HG02943 (cell line): ENCODE measurements at regions not wholly inside any gene's neighbourhood (a gene's known extent, or its start where the extent isn't known, plus 50 kb on each side); places are given as distances from the start of the nearest gene placed in this dataset.
"Not testable (repeated sequence)": the region's sequence is repeated elsewhere in the genome, so short reads cannot be mapped to it uniquely, and the experiment has no call there.

Experiments
- ATAC-seq: cut with Tn5 transposase; IDR thresholded peaks from one replicate; pipeline ENCODE4 v1.9.1; 2021; ENCODE audit warnings: mild to moderate bottlenecking, low read depth, moderate library complexity; ENCODE audit not compliant: unreplicated experiment

DNA sequence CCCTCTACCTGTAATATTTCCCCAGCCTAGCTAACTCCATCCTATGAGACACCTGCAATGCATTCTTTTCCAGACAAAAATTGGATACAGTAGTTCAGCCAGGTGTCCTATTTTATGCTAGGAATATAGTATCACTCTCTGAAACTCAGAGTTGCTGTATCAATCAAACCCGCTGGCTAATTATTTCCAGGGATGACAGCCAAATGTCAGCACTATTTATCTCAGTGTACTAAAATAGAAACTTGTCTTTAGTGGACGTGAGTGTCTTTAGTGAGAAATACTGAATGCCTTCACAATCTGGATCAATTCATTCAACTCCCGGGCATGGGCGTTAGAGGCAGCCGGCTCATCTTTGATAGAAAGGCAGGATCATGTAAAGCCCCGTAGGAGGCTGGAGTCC lies 196.2 kb downstream of the RBM46 start:
- no peak for ATAC-seq

DNA sequence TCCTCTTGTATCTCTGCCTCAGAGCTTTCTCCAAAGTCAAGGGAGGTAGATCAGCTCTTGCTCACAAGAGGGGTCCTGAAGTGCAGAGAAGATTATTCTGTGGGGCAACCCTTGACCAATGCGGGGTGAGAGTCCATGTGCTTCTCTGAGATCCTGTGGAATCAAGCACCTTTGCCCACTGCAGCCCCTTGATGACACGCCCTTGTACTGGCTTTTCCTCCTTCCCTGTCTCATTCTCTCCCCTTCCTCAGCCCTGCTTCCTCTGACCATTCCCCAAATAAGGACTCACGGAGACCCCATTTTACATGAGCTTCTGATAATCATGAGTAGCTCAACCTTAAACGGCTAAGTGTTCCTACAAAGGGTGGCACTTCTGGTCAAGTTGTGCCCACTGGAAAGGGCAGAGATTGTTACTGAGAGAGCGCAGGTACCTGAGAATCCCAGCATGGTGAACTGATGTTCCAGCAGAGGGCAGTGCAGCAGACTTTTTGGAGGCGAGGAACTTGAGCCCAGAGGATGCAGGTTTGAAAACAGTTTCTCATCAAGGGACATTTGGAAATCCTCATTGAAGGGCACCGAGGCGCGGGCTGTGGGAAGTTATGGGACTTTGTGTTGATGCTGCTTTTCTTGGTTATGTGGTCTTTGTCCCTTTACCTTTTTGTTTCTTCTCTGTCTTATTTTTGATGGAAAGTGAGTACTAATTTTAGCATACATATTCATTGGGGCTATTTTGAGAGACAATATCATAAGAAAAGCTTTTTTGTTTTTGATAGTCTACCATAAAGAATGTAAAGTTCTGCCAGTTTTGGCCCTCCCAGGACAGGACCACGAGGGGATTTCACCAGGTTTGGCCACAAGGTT lies 201.3 kb downstream of the RBM46 start:
- ATAC-seq: peak; percentile 66

DNA sequence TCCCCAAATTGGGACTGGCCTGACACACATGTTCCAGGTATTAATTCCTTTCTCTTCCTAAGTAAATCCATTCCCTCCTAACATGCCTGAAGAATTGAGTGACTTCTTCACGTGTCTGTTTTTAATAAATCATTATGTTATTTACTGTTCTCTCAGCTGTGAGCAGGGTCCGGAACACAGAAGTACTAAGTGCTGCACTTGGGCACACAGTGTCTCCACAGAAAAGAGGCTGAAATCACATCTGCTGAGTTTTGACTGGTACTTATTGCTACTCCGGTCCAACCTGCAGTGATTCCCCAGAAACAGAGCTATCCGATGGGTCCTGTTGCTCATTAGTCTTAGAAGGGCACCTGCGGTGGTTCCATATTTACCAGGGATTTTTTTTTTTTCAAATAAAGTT lies 202.6 kb downstream of the RBM46 start:
- no peak for ATAC-seq

DNA sequence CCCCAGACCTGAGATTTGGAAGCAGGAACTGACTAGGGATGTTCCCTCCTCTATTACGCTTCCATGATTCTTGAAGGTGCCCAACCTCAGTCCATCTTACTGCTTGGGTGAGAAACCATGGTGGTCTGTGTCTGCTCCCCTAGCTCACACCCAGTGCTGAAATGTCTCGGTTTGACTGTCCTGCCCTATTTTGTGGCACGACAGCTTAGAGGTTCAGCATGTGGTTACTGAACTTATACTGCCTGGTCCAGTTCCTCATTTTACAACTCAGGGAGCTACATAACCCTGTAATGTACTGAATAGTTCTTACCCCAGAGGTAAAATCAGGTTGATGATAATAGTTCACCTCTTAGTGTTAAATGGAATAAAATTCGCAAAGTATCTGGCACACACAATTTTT lies 203.1 kb downstream of the RBM46 start:
- no peak for ATAC-seq

DNA sequence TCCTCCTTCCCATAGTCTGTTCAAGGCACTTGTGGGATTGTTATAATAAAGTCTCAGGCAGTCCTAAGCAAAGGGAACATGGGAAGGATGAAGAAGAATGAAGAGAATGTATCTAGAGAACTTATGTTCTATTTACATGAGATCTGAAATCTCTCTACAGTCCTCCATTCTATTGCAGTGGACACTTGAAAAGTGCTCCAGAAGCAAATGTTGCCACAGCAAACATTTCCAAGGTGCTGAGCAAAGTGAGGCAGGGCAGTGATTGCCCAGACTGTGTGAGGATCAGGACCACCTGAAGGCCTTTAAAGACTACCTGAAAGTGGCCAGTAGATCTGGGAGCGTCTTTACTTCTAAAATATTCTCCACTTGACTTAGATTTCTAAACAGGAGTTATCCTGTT lies 203.5 kb downstream of the RBM46 start:
- ATAC-seq: no peak

DNA sequence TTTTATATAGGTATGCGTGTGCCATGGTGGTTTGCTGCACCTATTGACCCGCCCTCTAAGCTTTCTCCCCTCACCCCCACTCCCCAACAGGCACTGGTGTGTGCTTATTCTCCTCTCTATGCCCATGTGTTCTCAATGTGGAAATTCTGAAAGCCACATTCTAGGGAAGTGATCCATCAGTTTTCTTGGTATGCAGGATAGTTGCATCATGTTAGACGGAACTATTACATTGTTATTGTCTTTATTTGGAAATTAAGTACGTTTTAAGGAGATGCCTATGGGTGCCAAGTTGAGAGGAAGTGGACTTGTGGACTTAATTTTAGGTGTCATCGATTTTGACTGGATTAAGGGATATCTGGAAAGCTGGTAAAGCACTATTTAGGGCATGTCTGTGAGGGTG lies 204.6 kb downstream of the RBM46 start:
- no peak for ATAC-seq

DNA sequence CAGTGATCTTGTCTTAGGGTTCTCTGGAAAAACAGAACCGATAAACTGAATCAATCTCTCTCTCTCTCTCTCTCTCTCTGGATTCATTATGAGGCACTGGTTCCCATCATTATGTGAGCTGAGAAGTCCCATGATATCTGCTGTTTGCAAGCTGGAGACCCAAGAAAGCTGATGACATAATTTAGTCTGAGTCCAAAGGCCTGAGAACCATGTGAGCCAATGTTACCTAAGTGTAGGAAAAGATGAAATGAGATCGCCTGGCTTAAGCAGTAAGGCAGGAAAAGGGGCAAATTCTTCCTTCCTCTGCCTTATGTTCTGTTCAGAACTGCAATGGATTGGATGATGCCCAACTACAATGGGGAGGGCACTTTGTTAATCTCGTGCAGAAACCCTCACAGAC lies 207.4 kb downstream of the RBM46 start:
- ATAC-seq: no peak

DNA sequence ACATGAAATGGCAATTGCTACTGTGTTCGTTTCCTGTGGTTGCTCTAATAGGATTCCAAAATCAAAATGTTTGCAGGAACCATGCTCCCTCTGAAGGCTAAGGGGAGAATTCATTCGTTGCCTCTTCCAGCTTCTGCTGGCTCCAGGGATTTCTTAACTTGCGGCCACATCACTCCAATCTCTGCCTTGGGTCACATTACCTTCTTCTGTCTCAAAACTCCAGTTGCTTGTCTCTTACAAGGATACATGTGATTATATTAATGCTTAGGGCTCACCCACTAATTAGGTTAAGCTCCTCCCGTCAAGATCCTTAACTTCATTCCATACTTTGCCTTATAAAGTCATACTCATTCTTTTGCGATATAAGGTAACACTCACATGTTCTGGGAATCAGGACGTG lies 208.4 kb downstream of the RBM46 start:
- no peak for ATAC-seq

DNA sequence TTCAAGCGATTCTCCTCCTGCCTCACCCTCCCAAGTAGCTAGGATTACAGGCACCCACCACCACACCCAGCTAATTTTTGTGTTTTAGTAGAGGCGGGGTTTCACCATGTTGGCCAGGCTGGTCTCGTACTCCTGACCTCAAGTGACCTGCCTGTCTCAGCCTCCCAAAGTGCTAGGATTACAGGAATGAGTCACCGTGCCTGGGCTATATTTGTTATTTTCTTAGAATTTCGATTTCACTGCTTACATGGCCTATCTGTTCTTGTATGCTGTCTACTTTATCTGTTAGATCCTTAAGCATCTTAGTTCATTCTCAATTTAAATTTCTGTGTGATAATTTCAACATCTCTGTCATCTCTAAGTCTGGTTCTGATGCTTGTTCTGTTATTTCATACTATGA lies 210.6 kb upstream of the NPY2R start:
- ATAC-seq: not testable (repeated sequence)

DNA sequence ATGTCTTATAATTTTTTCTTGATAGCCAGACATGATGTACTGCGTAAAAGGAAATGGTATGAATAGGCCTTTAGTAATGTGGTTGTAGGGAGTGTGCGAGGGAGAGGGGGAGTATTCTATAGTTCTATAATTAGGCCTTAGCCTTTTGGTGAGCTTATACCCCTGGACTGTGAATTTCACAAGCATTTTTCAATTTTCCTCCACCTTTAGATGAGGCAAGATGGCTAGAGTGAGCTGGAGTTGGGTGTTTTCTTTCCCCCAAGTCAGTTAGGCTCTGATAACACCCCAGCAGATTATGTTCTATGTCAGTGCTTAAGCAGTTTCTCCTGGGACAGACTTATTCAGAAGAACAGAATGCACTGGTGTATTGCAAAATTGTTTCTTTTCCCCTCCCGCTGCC lies 210.2 kb upstream of the NPY2R start:
- no peak for ATAC-seq

DNA sequence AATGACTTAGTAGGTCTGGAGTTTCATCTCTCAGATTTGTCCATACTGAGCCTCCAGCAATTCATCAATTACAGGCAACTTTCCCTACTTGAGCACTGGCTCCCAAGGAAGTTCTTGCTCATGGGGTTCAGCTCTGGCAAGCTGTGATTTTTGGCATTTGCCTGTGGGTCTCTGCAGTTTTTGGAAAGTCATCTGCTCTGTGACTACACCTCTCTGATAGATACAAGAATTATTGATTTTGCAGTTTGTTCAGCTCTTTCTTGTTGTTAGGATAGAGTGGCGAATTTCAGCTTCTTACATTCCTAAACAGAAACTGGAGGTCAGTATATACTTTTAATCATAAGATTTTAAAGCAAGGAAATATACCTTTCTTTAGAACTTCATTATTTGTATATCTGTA lies 209.7 kb upstream of the NPY2R start:
- no peak for ATAC-seq

DNA sequence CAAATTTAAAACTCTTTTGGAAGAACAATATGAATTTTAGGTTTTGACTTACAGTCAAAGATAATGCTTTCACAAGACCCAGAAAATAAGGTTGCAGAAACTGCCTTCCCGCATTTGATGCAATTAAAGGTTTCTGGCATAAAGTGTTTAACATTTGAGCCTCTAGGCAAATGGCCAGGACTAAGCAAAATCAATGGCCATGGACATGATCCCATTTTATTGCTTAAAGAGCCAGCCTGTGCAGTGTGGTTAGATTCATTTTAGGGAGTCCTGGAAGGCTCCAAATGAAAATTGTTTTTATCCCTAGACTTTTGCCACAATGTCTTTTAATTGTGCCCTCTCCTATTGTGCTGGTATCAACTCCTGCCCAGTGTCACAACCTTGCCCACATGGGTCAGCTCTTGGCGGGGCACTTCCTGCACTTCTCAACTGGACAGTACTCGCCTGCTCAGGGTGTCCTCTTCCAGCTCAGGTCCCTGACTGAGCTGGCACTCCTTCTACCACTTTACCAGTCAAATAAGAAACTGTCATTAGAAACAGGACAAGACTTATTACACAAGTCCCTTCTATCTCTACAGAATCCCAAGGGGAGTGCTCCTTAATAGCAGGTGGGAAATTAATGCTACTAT lies 208.4 kb upstream of the NPY2R start:
- no peak for ATAC-seq

DNA sequence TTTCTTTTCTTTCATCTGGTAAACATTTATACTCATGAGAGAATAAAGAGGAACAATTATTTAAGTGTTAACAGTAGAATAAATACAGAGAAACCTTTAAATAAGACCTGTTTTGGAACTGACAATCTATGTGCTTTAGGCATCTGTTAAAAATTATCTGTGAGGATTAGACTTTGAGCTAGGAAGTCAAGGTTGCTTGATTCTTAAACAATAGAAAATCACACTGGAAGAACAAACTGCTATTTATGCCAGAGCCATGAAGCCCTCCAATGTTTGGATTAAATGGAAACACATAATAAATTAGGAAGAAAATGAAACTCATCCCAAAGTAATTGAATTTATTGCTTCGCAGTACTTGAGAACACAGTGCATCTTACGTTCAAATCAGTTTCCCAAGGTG lies 207.2 kb upstream of the NPY2R start:
- no peak for ATAC-seq

DNA sequence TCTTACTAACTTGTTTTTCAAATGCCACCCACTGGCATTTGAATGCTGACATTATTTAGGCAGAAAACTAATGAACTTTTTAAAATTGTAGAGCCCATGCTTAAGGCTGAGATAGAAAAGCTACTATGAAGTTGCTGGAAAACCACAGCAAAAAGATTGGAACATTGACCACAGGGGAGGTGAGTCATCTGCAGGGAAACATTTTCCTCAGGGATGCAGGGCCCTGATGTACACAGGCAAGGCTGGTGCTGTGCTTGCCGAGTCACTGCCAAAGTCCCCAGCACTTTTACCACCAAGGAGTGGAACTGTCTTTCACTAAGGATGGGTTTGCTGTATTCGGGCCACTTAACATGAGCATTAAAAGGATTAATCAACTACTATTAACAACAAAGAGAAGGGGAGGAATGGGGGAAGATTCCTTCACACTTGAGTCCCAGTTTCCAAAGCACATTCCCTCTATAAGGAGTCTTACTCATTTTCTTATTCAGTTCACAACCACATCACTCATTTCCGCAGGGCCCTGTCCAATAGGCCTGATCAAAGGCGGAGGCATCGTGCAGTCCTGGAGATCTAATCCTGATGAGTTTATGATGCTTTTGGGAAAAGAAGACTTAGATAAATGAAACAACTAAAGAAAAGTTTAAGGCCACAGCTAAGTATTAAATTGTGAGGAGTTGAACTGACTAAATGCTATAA lies 202.9 kb upstream of the NPY2R start:
- ATAC-seq: no peak

DNA sequence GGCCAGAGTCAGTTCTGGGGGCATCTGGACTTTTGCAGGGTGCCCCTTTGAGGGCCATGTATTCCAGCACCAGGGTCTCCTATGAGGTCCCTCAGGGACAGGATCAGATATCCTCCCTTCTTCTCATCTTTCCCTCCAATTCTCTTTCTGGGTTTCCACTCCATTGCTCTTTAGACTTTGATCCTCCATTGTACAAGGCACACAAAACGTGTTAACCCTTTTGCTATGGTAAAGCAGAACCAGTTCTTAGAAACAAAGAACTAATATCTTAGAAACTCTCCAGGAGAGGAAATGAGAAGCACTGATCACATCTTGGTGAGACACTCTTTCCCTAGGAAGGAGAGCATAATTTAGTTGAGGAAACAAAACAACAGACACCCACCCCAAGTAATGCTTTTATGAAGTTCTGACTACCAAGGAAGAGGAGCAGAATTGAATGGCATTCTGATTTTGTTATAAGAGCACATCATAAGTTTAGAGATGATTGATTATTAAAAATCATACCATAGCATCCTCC lies 200.7 kb upstream of the NPY2R start:
- ATAC-seq: no peak

DNA sequence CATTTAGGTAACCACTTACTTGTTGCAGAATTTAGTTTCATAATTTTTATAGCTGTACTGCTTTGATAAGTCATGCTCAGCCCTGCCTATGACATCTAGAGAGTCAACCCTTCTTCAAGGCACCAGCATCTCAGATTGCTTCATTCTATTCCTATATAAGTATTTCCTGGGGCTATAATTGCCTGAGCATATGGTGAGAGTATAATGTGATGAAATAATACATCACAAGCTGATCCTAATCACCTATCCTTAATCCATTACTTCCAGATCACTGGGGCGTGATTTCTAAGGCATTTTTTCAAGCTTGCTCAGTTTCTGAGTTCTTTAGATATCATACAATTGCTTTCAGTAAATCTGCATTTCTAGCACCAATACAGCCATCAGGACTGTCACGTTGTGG lies 200.0 kb upstream of the NPY2R start:
- no peak for ATAC-seq

DNA sequence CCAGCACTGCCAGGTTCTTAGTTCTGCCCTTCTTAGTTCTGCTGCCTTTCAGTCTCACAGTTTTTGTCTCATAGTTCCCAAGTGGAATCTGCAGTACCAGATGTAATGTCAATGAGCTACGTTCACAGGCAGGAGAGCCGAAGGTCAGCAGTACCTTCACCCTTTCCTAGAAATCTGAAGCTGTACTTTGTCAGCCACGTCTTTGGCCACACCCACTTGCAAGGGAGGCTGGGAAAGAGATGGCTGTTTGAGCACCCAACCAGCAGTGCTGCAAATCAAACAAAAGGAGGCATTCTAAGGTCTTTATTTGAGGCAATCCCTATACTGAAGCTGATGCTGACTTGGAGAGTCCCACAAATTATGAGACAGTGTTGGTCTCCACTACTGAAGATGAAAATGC lies 199.1 kb upstream of the NPY2R start:
- no peak for ATAC-seq

DNA sequence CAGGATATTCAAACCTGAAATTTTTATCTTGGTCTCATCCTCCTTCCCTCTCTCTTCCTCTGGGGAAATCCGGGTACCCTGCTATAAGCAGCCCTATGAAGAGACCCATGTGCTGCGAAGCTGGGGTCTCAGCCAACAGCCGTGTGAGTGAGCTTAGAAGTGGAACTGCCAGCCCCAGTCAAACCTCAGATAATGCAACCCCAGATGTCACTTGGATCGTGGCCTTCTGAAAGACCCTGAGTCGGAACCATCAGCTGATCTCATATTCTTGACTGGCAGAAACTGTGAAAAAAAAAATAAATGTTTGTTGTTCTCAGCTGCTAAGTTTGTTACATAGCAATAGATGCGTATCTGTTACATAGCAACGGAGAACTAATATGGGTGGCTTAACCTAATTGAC lies 198.1 kb upstream of the NPY2R start:
- no peak for ATAC-seq

DNA sequence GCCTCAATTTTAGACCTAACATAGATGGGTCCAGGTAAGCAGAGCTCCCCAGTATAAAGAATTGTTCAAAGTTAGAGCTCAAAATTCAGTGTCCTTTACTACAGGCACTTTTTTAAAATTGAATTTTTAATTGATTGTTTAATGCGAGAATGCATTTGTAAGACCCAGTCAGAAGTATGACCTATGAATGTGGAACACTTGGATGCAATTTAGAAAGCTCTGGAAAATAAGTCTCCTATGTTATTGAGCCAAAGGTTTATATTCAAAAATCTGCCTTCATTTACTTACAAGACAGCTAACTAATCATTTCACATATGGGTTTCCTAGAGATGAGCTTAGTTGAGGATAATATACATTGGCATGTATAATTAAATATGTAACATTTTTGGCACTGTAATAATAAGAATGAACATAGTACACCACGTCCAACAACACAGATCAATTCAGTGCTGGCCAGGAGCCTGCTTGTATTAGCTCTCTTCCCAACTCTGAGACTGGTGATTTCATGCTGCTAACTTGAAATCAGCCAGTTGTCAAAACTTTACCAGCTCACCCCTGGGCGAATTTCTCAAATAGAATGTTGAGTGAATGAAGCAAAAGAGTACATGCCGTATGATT lies 197.2 kb upstream of the NPY2R start:
- ATAC-seq: no peak

DNA sequence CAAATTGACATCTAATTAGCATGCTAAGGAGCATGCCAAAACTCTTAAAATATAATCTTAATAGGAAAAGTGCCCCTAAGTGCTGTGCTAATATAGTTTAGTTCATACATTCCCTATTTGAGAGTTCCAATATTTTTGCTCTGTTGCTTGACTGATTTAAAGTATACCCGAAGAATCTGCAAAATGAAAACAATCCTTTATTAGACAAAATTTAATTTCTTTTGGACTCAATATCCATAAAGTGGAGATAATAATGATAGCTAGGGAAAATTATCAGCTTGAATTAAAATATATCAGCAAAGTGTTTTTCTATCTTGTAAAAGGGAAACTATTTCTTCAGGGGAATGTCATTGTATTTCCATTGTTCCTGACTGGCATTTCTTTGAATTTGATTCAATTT lies 196.0 kb upstream of the NPY2R start:
- ATAC-seq: no peak

DNA sequence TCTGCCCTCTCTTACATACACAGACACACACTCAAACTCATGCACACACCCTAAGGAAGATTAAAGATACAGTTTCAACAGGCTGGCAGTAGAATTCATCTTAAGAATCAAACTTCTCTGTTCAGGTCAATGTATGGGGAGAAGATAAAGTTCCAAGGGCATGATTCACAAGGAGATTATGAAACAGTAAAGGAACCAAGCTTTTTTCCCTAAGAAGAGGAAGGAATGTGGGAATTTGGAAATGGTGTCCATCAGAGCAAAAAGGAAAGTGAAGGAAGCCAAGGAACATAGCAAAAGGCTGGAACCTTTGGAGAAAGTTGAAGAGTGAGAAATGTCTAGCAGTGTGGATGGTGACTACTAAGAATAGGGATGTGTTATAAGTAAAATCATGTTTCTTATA lies 191.0 kb upstream of the NPY2R start:
- no peak for ATAC-seq
